Tibial nerve (tissue), 4 donors: ENCODE measurements at regions not wholly inside any gene's neighbourhood (a gene's known extent, or its start where the extent isn't known, plus 50 kb on each side); places are given as distances from the start of the nearest gene placed in this dataset.

Experiments used
- DNase-seq, 2 donors: peaks; one replicate each; pipeline ENCODE4 v3.0.0-alpha.2; 2019; ENCODE audit warnings: low spot score in 2 of 2
- H3K27ac ChIP-seq, 4 donors: fragments of 200-600 bp; sonication (generic) in 3 of 4; one replicate each; pipeline ENCODE4 v1.5.1; 2017 to 2019; ENCODE audit warnings: mild to moderate bottlenecking in 1 of 4
- H3K27me3 ChIP-seq, 2 donors: fragments of 200-600 bp; sonication (generic) in 1 of 2; one replicate each; pipeline versions ENCODE4 v1.5.1 to v1.6.0; 2017 to 2019
- H3K36me3 ChIP-seq, 3 donors: fragments of 200-600 bp; sonication (generic); one replicate each; pipeline ENCODE4 v1.5.1; 2018 to 2019
- H3K4me1 ChIP-seq, 4 donors: fragments of 200-600 bp; sonication (generic) in 3 of 4; one replicate each; pipeline ENCODE4 v1.5.1; 2017 to 2019
- H3K4me3 ChIP-seq, 4 donors: fragments of 200-600 bp; sonication (generic) in 3 of 4; one replicate each; pipeline ENCODE4 v1.5.1; 2017 to 2019; ENCODE audit warnings: mild to moderate bottlenecking in 1 of 4, moderate library complexity in 1 of 4
- H3K9me3 ChIP-seq, 4 donors: fragments of 200-600 bp; sonication (generic) in 3 of 4; one replicate each; pipeline ENCODE4 v1.5.1; 2017 to 2019
- EP300 ChIP-seq, 2 donors: sonication (generic); formaldehyde crosslinking; IDR thresholded peaks; one replicate each; pipeline ENCODE4 v1.6.1; 2017; ENCODE audit warnings: antibody characterized with exemption in 2 of 2, mild to moderate bottlenecking in 1 of 2
- POLR2A ChIP-seq, 2 donors: fragments of 450-650 bp; IDR thresholded peaks; one replicate each; pipeline ENCODE4 v1.6.1; 2017; ENCODE audit warnings: antibody characterized with exemption in 2 of 2, mild to moderate bottlenecking in 2 of 2, moderate library complexity in 2 of 2
- WGBS, 2 donors: methylation state at CpG; one replicate each; pipeline ENCODE4 v1.1.5; 2018; 5-methylcytosine and 5-hydroxymethylcytosine counted together
- TF ChIP-seq, protein P1 (sequence below), 5 experiments: fragments of 200-600 bp in 3 of 5; fragments of 450-650 bp in 2 of 5; sonication (generic) in 3 of 5; IDR thresholded peaks; one replicate each; pipeline ENCODE4 v1.5.1; 2016 to 2019; ENCODE audit warnings: antibody characterized with exemption in 5 of 5, mild to moderate bottlenecking in 3 of 5, moderate library complexity in 2 of 5

DNA sequence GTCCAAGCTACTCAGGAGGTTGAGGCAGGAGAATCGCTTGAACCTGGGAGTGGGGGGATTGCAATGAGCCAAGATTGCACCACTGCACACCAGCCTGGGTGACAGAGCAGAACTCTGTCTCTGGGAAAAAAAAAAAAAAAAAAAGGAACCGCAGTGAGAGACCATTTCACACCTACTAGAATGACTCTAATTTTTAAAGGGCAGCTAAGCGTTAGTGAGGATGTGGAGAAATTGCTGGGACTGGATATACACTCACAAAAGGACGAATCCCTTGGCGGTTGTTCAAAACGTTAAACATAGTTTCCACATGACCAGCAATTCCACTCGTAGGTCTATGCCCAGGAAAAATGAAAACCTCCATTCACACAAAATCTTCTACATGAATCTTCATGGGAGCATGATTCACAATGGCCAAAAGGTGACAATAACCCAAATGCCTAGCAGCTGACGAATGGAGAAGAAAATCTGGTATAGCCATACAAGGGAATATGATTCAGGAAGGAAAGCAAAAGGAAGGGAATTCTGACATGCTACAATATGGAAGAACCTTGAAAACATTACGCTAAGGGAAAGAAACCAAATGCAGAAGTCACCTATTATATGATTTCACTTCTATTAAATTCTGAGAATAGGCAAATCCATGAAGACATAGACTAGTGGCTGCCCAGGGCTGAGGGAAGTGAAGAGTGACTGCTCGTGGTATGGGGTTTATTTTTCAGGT is 127.0 kb downstream of the CHSY1 start:
- Histone ChIP-seq H3K4me3 (no peak overlapping the region), H3K27me3 (no peaks in the 10 kb centered on the region), H3K4me1 (peaks cover 0 to 45% (median 39%) of the 10 kb centered on the region in 4 donors), H3K27ac (no peak overlapping the region), H3K36me3 (no peaks in the 10 kb centered on the region), H3K9me3 (peaks cover 0 to 5% (median 1%) of the 10 kb centered on the region in 4 donors)
- no peak for TF ChIP-seq EP300 (IDR thresholded peaks at IDR 0.05)
- TF ChIP-seq, protein P1, sequence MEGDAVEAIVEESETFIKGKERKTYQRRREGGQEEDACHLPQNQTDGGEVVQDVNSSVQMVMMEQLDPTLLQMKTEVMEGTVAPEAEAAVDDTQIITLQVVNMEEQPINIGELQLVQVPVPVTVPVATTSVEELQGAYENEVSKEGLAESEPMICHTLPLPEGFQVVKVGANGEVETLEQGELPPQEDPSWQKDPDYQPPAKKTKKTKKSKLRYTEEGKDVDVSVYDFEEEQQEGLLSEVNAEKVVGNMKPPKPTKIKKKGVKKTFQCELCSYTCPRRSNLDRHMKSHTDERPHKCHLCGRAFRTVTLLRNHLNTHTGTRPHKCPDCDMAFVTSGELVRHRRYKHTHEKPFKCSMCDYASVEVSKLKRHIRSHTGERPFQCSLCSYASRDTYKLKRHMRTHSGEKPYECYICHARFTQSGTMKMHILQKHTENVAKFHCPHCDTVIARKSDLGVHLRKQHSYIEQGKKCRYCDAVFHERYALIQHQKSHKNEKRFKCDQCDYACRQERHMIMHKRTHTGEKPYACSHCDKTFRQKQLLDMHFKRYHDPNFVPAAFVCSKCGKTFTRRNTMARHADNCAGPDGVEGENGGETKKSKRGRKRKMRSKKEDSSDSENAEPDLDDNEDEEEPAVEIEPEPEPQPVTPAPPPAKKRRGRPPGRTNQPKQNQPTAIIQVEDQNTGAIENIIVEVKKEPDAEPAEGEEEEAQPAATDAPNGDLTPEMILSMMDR (IDR thresholded peaks at IDR 0.05), result no peak
- no peak for TF ChIP-seq POLR2A (IDR thresholded peaks at IDR 0.05)
- WGBS, 2 donors, result 72% methylated on average over 10 of the region's 10 CpGs
- DNase-seq, result no peak

DNA sequence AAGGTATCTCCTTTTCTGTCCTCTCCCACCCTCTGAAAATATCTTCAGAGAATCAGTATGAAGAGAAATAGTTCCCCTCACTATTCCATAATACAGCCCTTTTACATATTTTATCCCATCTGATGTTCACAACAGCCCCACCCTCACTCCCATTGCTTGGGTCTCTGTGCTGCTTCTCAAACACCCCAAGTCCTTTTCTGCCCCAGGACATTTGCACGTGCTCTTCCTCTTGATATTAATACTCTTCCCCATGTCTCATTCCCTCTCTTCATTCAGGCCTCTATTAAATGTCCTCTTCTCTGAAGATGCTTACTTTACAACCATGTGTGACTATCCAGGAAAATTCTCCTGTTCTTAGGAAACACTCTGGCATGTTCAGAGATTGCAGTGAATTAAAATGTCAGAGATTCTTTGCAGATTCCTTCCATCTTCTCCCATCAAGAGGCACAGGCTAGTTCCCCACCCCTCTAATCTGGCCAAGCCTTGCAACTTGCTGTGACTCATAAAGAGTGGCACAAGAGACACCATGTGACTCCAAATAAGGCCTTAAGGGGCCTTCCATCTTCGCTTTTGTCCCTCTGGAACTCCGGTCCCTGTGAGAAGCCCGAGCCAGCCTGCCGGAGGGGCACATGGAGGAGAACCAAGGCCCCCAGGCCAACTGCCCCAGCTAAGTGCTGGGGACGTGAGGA is 128.5 kb downstream of the CHSY1 start:
- TF ChIP-seq, protein P1 (IDR thresholded peaks at IDR 0.05), result no peak
- no peak for TF ChIP-seq POLR2A (IDR thresholded peaks at IDR 0.05)
- TF ChIP-seq EP300 (IDR thresholded peaks at IDR 0.05), result no peak
- H3K36me3 ChIP-seq, result no peaks in the 10 kb centered on the region
- 91 to 93% methylated on average over 6 of the region's 6 CpGs for WGBS, 2 donors
- H3K9me3 ChIP-seq, result peaks cover 0 to 5% (median 1%) of the 10 kb centered on the region in 4 donors
- H3K27me3 ChIP-seq, result no peaks in the 10 kb centered on the region
- no peak for DNase-seq
- peaks cover 0 to 41% (median 38%) of the 10 kb centered on the region in 4 donors for H3K4me1 ChIP-seq
- no peak overlapping the region for H3K4me3 ChIP-seq
- H3K27ac ChIP-seq, result no peak overlapping the region

DNA sequence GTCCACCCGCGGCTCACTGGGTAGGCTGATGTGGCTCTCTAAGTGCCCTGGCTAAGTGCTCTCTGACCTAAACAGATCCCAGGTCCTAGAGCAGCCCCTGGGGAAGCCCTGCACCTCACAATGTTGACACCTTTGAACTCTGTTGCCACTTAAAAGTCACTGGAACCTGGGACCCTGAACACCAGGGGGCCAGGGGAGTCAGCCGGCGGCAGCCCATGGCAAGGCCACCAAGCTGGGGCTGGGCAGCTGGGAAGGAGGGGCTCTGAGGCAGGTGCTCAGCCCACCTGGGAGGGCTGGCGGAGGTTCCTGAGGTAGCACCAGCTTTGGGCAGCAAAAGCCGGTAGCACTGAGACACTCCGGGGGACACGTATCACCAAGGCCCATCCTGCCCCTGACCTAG is 129.0 kb downstream of the CHSY1 start:
- Histone ChIP-seq H3K4me3 (no peak overlapping the region), H3K27me3 (no peaks in the 10 kb centered on the region), H3K4me1 (peaks cover 0 to 35% (median 33%) of the 10 kb centered on the region in 4 donors), H3K36me3 (no peaks in the 10 kb centered on the region), H3K9me3 (no peaks in the 10 kb centered on the region), H3K27ac (no peak overlapping the region)
- DNase-seq, result no peak
- TF ChIP-seq, protein P1 (IDR thresholded peaks at IDR 0.05), result no peak
- TF ChIP-seq POLR2A (IDR thresholded peaks at IDR 0.05) (no peak), EP300 (IDR thresholded peaks at IDR 0.05) (no peak)
- WGBS, 2 donors, result 87 to 97% methylated on average over 8 of the region's 8 CpGs

DNA sequence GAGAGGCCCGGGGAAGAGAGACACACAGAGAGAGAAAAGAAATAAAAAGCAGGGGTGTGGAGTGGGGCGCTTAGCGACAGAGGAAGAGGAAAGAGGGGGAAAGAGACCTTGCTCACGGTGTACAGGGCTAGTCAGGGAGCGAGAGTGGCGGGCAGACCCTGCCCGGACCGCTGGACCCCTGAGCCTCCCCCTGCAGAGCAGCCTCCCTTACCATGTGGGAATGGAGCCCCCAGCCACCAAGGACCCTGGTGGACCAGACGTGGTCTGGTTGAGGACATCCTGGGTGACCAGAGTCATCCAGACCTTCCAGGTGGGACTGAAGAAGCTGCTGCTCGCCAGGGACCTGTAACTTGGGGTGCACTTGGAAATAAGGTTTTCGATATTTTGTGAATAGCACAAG is 129.6 kb downstream of the CHSY1 start:
- no peaks in the 10 kb centered on the region for H3K36me3 ChIP-seq
- no peak for DNase-seq
- H3K4me1 ChIP-seq, result peaks cover 0 to 30% (median 27%) of the 10 kb centered on the region in 4 donors
- no peaks in the 10 kb centered on the region for H3K9me3 ChIP-seq
- H3K27me3 ChIP-seq, result no peaks in the 10 kb centered on the region
- WGBS, 2 donors, result 69 to 71% methylated on average over 11 of the region's 11 CpGs
- no peak for TF ChIP-seq EP300 (IDR thresholded peaks at IDR 0.05)
- TF ChIP-seq, protein P1 (IDR thresholded peaks at IDR 0.05), result no peak
- no peak for TF ChIP-seq POLR2A (IDR thresholded peaks at IDR 0.05)
- H3K4me3 ChIP-seq, result peak overlapping the region in 1 of 4 donors; percentile 32
- H3K27ac ChIP-seq, result peak overlapping the region in 2 of 4 donors; percentile 74 to 79

DNA sequence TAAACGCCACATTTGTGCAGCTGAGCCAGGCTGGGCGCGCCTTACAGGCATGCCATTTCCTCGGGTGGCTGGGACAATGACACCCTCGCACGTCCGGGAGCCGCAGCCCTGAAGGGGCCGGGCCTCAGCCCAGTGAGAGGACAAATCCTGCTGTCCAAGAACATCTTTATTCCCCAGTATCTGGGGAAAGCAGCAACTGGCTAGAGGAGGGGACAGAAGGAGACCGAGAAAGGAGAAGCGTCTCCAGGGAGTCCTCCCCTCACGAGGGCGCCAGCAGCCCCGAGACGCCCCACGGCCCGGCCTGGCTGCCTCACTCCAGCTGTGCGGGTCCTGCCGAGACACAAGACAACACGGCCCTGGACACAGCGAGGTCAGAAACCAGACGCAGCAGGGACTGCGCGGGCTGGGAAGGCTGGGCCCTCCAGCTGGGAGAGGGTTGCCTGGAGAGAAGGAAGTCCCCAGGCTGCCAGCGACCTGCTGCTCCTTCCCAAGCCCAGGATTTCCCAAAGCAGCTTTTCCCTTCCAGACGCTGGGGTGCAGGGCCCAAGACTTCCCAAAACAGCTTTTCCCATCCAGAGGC is 130.2 kb downstream of the CHSY1 start:
- DNase-seq, result peak; percentile 27 to 32
- Histone ChIP-seq H3K4me3 (peak overlapping the region; percentile 6 to 32 (median 24)), H3K9me3 (no peaks in the 10 kb centered on the region), H3K27me3 (no peaks in the 10 kb centered on the region), H3K4me1 (peaks cover 0 to 28% (median 25%) of the 10 kb centered on the region in 4 donors), H3K36me3 (no peaks in the 10 kb centered on the region), H3K27ac (peak overlapping the region in 3 of 4 donors; percentile 64 to 79 (median 74))
- TF ChIP-seq EP300 (IDR thresholded peaks at IDR 0.05) (peak in 1 of 2 donors; percentile 24), POLR2A (IDR thresholded peaks at IDR 0.05) (no peak)
- TF ChIP-seq, protein P1 (IDR thresholded peaks at IDR 0.05), result peak in 2 of 5 experiments; percentile 12 to 33
- 16 to 32% methylated on average over 24 to 26 of the region's 26 CpGs for WGBS, 2 donors
